DND-41 (cell line): ENCODE measurements at regions not wholly inside any gene's neighbourhood (a gene's known extent, or its start where the extent isn't known, plus 50 kb on each side); places are given as distances from the start of the nearest gene placed in this dataset.

Experiments used
- CTCF ChIP-seq: IDR thresholded peaks from 2 replicates; pipeline ENCODE4 v1.5.1; 2012; ENCODE audit warnings: borderline replicate concordance, low read length, moderate library complexity, mild to moderate bottlenecking; ENCODE audit not compliant: poor library complexity, severe bottlenecking; ENCODE audit errors: extremely low read depth
- EZH2 ChIP-seq: IDR thresholded peaks from 3 replicates; pipeline ENCODE4 v1.6.1; 2012; ENCODE audit warnings: borderline replicate concordance, low read depth, mild to moderate bottlenecking, moderate library complexity, low read length, inconsistent platforms; ENCODE audit not compliant: severe bottlenecking

- TF ChIP-seq CTCF (no peak), EZH2 (no peak)
These were observed 95.8 kb upstream of the PLEKHG7 start for GRCh38 chr12:92606956-92607355.
